Kidney glomerular epithelial cell (primary cell): ENCODE measurements at regions not wholly inside any gene's neighbourhood (a gene's known extent, or its start where the extent isn't known, plus 50 kb on each side); places are given as distances from the start of the nearest gene placed in this dataset.

Experiments used
- DNase-seq: peaks from one replicate; lab custom pipeline; 2025; lab: John Stamatoyannopoulos, UW

DNA sequence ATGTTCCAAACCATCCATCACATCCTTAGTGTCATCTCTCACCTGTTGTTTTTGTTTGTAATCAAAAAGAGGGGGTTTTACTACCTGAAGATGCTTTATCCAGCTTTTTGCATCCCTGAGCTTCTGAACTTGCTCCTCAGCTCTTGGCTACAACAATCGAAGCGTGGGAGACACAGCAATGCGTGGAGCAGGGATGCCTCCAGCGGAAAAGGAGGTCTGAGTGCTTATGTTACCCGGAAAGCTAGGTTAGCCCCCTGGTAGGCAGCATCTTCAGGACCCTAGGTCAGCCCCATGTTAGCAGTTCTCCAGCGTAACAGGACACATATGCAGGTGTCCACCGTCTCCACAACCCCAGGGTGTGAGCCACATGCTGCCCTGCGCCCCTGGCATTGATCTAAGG, 141.5 kb downstream of the RRAGC start:
- DNase-seq: no peak

- DNase-seq: no peak
These were observed 143.3 kb downstream of the RRAGC start for GRCh38 chr1:38716229-38716628.

GRCh38 chr1:38715415-38715814, 144.2 kb downstream of the RRAGC start:
- DNase-seq: no peak

DNA sequence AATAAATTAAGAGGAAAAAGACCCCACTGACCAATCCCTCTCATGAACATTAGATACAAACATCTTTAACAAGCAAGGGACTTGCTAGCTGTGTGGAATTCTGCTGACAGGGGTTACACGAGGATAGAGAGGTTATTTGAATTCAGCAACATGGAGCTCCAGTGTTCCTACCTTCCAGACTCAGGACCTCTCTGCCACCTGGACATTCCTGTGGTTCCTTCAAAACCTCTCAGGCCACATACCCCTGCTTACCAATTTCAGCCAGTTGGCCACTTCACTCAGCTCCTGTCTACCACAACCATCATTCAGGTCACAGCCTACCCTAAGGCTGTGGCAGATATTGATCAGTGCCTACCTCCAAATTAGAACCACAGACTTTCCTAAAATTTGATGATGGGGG, 147.5 kb downstream of the RRAGC start:
- DNase-seq: no peak

DNA sequence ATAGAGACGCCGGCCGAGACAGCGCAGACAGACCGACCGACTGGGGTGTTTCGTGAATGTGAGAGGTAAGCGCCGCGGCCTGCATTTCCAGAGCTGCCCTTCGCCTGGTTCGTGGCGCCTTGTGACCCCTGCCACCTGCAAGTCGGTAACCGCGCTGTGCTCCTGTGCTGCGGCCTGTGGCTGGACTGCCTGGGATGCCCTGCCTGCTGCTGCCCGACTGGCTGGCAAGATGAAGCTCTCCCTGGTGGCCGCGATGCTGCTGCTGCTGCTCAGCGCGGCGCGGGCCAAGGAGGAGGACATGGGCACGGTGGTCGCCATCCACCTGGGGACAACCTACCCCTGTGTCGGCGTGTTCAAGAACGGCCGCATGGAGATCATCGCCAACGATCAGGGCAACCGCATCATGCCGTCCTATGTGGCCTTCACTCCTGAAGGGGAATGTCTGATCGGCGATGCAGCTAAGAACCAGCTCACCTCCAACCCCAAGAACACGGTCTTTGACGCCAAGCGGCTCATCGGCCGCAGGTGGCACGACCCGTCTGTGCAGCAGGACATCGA, 150.8 kb downstream of the RRAGC start:
- DNase-seq: no peak

DNA sequence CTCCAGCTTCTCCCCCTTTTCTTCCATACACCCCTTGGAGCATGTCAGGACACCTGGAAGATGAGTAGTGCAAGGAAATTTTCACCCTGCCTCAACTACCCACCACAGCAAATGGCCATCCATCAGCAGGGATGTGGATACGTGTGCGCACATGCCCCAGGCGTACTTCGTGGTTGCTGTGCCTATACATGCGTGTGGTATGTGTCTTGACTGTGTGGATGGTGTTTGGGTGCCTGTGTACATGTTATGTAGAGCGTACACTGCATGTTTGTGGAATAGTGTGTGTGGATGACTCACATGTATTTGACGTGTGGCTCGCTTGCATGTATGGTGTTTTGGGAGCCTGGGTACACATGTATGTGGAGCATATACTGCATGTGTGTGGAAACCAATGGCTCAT, 158.5 kb downstream of the RRAGC start:
- DNase-seq: no peak

DNA sequence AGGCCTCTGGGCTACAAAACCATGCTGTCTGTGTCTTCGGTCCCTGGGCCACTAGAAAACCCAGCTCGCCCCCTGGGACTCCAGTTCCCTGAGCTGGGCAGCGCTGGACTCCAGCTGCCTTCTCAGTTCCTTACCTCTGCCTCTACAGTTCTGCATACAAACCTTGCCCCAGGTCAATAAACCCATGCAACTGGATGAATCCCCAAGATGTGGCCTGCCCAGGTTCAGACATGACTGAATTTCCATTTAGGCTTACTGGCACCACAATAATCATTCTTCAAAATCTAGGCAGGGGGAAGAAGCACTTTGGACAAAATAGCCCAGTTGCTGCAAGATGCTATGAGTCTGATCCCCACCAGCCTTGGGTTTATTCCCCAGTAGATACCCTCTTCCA, 159.5 kb downstream of the RRAGC start:
- no peak for DNase-seq

GRCh38 chr1:38699330-38700076, 160.1 kb downstream of the RRAGC start:
- DNase-seq: no peak

GRCh38 chr1:38697387-38697786, 162.2 kb downstream of the RRAGC start:
- DNase-seq: no peak

GRCh38 chr1:38696371-38696770, 163.2 kb downstream of the RRAGC start:
- DNase-seq: no peak

GRCh38 chr1:38693759-38694158, 165.8 kb downstream of the RRAGC start:
- DNase-seq: no peak

DNA sequence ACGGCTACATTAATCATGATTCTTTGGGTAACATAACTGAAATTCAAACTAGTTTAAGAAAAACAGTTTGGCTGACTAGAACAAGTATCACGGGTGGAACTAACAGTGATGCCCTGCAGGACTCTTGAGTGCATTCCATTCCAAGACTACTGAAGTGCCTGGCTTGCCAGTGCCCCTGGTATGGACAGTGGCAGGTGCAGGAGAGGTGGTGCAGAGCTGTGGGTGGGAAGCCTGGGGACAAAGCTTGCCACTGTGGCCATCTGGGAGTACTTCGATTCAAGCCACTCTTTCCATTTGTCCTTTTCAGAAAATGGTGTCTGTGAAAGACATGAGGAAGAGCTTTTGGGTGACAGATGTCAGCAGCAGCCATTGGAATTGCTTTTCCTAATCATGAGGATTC, 166.5 kb downstream of the RRAGC start:
- no peak for DNase-seq

GRCh38 chr1:38690790-38691449, 168.7 kb downstream of the RRAGC start:
- DNase-seq: no peak

DNA sequence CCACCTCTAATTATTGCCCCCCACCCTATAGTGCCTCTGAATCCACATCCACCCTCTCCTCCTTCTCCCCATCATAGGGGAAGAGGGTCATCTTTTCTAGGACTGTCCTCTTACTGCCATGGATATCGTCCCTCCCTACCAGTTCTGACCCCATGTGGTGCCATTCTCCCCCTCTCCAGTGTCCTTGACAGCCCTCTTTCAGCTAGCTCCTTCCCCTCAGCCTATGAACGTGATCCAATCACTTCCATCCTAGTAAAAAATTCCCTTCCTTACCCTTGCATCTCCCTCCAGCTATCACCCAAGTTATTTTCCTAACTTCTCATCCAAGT, 172.7 kb downstream of the RRAGC start:
- no peak for DNase-seq

GRCh38 chr1:38686167-38686926, 173.2 kb downstream of the RRAGC start:
- no peak for DNase-seq

GRCh38 chr1:38685388-38685787, 174.2 kb downstream of the RRAGC start:
- DNase-seq: no peak

DNA sequence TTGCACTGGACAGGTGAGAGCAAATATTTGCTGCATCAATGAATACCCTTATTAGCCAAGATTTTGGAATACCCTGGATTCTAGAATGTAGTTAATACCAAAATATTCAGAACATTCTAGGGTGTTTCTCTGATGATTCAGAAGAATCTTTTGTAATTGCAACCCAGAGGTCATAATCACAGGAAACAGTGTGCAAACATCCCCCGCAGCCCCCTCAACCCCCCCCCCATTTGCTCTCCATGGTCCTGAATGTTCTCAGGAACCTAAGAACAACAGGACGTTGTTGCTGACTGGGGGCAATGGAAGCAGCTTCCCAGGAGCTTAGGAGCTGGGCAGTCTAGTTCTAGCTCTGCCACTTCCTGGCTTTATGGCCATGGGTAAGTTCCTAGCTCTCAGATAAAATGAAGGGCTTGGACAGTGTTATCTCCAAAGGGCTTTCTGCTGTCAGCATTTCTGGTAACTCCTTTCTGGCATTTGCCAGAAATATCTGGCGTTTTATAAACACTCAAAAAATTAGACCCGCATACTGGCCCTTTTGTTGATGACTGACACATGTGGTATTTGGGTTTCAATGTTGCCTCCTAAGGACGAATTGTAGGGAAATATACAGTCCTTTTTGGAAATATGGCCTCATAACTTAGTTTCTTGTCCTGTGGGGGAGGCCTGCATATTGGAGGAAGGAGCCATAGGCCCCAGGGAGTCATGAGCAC, 178.6 kb downstream of the RRAGC start:
- DNase-seq: no peak

DNA sequence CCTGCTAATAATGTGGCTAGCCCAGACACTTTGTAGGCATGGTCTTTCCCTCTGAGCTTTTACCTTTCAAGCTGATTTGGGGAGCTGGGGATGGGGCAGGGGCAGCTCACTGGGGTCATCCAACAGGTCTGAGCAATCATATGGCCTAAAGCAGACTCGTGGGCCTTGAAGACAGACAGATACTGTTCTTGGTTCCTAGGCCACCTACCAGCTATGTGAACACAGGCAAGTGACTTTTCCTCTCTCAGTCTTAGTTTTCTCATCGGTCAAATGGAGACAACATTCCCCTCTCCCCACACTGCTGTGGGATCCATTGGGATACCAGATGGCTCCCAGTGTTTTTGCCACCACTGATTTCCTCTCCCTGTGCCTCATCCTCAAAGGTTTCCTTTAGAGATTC, 181.8 kb downstream of the RRAGC start:
- DNase-seq: no peak

GRCh38 chr1:38677311-38677710, 182.3 kb downstream of the RRAGC start:
- DNase-seq: no peak

GRCh38 chr1:38672692-38673091, 186.9 kb downstream of the RRAGC start:
- no peak for DNase-seq

DNA sequence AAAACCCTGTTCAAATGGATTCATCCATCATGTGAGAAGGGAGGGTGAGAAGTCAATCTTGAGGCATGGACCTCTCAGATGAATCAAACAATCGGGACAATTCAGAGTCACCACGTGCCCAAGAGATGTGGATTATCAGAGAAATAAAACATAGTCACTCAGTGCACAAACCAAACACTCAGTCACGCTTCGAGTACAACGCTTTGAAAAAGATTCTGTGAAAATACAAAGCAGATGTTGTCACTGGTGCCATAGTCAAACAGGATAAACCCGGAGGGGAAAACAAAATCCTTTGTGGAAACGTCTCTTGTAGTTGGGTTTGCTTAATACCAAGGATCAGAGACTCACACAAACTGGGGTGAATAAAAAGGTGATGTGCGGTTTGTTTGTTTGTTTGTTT, 188.4 kb downstream of the RRAGC start:
- DNase-seq: no peak

GRCh38 chr1:38670544-38671122, 188.9 kb downstream of the RRAGC start:
- DNase-seq: no peak
